Adrenal gland (tissue), 9 donors: ENCODE measurements at regions not wholly inside any gene's neighbourhood (a gene's known extent, or its start where the extent isn't known, plus 50 kb on each side); places are given as distances from the start of the nearest gene placed in this dataset.

Experiments used
- DNase-seq, 7 donors: peaks; one replicate each; pipeline ENCODE4 v3.0.0-alpha.2; 2019 to 2020
- H3K27ac ChIP-seq, 5 donors: fragments of 200-600 bp; sonication (generic) in 4 of 5; 1 replicate in 3 of 5; 2 replicates in 2 of 5; pipeline versions ENCODE4 v1.5.1 to v1.8.0; 2016 to 2020; ENCODE audit warnings: mild to moderate bottlenecking in 1 of 5
- H3K27me3 ChIP-seq: fragments of 200-600 bp; 2 replicates; pipeline ENCODE4 v1.8.0; 2021
- H3K36me3 ChIP-seq, 2 donors: fragments of 200-600 bp; replicated peaks in 1 of 2; 1 replicate in 1 of 2; 2 replicates in 1 of 2; pipeline versions ENCODE4 v1.5.1 to v1.8.0; 2018 to 2022
- H3K4me1 ChIP-seq, 2 donors: fragments of 200-600 bp; replicated peaks in 1 of 2; 1 replicate in 1 of 2; 2 replicates in 1 of 2; pipeline versions ENCODE4 v1.5.1 to v1.8.0; 2018 to 2021
- H3K4me3 ChIP-seq, 4 donors: fragments of 200-600 bp; sonication (generic) in 3 of 4; one replicate each; pipeline ENCODE4 v1.5.1; 2016 to 2018
- H3K9me3 ChIP-seq, 3 donors: fragments of 200-600 bp; sonication (generic) in 1 of 3; replicated peaks in 1 of 3; 1 replicate in 2 of 3; 2 replicates in 1 of 3; pipeline versions ENCODE4 v1.5.1 to v1.8.0; 2016 to 2021
- POLR2A ChIP-seq, 2 donors: fragments of 450-650 bp; IDR thresholded peaks; one replicate each; pipeline ENCODE4 v1.6.1; 2017; ENCODE audit warnings: antibody characterized with exemption in 2 of 2, mild to moderate bottlenecking in 2 of 2, moderate library complexity in 1 of 2
- WGBS, 4 donors: extraction: QIAGEN DNeasy Blood & Tissue Kit in 2 of 4; methylation state at CpG; one replicate each; pipeline versions ENCODE4 v1.1.5 to v1.1.7; 2013 to 2017; 5-methylcytosine and 5-hydroxymethylcytosine counted together
- intact Hi-C, 2 donors: fragments of 100-400 bp; cut with DNase I; formaldehyde crosslinking; loops; one replicate each; pipeline versions ENCODE4 v1.14.1 to v1.15.0; 2022 to 2023
- TF ChIP-seq, protein P1 (sequence below), 6 experiments: fragments of 450-650 bp in 4 of 6; fragments of 200-600 bp in 2 of 6; sonication (generic) in 1 of 6; IDR thresholded peaks; 1 replicate in 5 of 6; 2 replicates in 1 of 6; pipeline versions ENCODE4 v1.5.1 to v1.8.0; 2016 to 2021; ENCODE audit warnings: antibody characterized with exemption in 6 of 6, mild to moderate bottlenecking in 2 of 6, moderate library complexity in 1 of 6
- donor health status: healthy with polysubstance abuse.
- donor health status: Bipolar disorder and iron deficiency.
- donor health status: DM: yes; HTN: yes; CAD: no.
- donor health status: DM: no; HTN: no; CAD: no.
- donor health status: DM: no; HTN: no; CAD: no.

DNA sequence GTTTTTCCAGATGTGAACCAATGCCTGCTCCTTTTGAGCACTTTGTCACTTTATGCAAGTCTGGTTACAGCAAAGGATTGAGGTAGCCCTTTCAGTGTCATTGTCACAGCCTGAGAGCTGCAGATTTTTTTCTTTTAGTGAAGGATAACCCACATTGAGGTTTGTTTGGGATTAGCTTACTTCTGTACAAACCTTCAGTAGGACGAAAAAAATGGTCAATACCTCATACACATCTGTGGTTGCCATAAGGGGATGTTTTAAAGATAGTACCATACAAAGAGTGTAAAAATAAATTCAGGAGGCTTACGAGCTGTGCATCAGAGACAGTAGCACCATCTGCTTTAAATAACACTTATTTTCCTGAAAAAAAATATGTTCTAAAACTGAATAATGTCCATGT lies 566.0 kb downstream of the AJAP1 start:
- whole genome bisulfite sequencing, 4 donors: 54 to 62% (median 58%) methylated on average over 2 of the region's 2 CpGs
- intact Hi-C loops: no loop called here
- no peaks in the 10 kb centered on the region for H3K9me3 ChIP-seq
- TF ChIP-seq, protein P1, sequence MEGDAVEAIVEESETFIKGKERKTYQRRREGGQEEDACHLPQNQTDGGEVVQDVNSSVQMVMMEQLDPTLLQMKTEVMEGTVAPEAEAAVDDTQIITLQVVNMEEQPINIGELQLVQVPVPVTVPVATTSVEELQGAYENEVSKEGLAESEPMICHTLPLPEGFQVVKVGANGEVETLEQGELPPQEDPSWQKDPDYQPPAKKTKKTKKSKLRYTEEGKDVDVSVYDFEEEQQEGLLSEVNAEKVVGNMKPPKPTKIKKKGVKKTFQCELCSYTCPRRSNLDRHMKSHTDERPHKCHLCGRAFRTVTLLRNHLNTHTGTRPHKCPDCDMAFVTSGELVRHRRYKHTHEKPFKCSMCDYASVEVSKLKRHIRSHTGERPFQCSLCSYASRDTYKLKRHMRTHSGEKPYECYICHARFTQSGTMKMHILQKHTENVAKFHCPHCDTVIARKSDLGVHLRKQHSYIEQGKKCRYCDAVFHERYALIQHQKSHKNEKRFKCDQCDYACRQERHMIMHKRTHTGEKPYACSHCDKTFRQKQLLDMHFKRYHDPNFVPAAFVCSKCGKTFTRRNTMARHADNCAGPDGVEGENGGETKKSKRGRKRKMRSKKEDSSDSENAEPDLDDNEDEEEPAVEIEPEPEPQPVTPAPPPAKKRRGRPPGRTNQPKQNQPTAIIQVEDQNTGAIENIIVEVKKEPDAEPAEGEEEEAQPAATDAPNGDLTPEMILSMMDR (IDR thresholded peaks at IDR 0.05): no peak
- no peak for TF ChIP-seq POLR2A (IDR thresholded peaks at IDR 0.05)
- no peak overlapping the region for H3K27ac ChIP-seq
- H3K36me3 ChIP-seq: no peaks in the 10 kb centered on the region
- DNase-seq: no peak
- peaks cover 8% of the 10 kb centered on the region for H3K27me3 ChIP-seq
- H3K4me1 ChIP-seq: no peaks in the 10 kb centered on the region
- no peak overlapping the region for H3K4me3 ChIP-seq

DNA sequence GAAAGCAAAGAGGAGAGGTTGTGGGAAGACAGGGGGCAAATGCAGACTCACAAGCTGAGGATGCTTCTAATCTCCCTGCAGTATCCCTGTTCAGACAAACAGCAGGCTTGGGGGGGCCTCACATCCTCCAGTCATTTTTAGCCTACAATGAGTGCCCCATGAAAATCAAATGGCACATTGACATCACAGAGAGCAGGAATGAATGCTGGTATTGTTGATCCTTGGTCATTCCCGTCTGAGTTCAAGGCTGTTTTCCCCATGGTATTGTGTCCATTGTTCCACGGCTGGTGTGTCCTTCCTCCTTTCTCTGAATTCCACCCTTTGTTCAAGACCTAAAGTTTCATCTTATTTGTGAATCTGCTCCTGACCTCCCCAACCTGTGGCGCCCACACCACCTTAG lies 545.6 kb downstream of the AJAP1 start:
- WGBS, 4 donors: 54 to 73% (median 64%) methylated on average over 3 of the region's 3 CpGs
- intact Hi-C loops: no loop called here
- DNase-seq: no peak
- H3K4me1 ChIP-seq: no peaks in the 10 kb centered on the region
- H3K4me3 ChIP-seq: no peak overlapping the region
- peaks cover 8% of the 10 kb centered on the region for H3K27me3 ChIP-seq
- no peaks in the 10 kb centered on the region for H3K36me3 ChIP-seq
- no peak overlapping the region for H3K27ac ChIP-seq
- TF ChIP-seq POLR2A (IDR thresholded peaks at IDR 0.05): no peak
- TF ChIP-seq, protein P1 (IDR thresholded peaks at IDR 0.05): no peak
- no peaks in the 10 kb centered on the region for H3K9me3 ChIP-seq

DNA sequence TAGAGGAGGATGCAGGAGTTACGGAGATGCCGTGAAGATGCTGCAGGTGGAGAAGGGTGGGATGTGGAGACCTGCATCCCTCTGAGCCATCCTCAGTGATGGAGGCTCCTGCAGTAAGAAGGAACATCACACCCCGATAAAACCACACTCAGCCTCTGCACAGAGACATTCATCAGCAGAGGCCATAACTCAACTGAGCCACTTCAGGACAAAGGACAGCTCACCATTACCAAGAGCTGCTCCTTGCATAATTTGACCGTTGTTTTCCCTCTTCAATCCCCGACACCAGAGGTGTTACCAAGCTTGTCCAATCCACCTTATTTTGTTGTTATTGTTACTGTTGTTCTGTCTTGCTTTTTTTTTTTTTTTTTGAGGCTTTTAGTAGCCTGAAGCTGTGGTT lies 543.9 kb downstream of the AJAP1 start:
- Histone ChIP-seq H3K4me1 (no peaks in the 10 kb centered on the region), H3K27ac (no peak overlapping the region), H3K27me3 (peaks cover 8% of the 10 kb centered on the region), H3K36me3 (no peaks in the 10 kb centered on the region), H3K9me3 (no peaks in the 10 kb centered on the region), H3K4me3 (no peak overlapping the region)
- 57 to 63% (median 60%) methylated on average over 5 of the region's 5 CpGs for WGBS, 4 donors
- no peak for DNase-seq
- intact Hi-C loops: no loop called here
- TF ChIP-seq, protein P1 (IDR thresholded peaks at IDR 0.05): no peak
- TF ChIP-seq POLR2A (IDR thresholded peaks at IDR 0.05): no peak

DNA sequence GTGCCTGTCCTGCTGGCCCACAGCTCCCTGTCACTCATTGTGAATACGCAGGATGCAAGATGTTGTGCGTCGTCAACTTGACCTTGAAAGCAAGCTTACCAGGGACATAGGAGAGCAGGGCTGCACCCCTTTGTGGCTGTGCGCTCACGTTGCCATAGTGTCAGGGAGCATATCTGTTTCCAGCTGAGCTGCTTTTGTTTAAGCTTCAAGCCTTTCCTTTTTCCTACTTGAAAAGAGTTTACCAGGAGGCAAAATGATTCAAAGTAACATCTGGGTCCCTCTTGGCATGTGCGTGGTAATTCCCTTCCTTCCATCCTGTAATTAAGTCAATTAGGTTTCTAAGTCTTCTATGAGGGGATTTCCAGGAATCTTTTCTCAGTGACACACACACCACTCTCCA lies 537.1 kb downstream of the AJAP1 start:
- no peaks in the 10 kb centered on the region for H3K27me3 ChIP-seq
- no peaks in the 10 kb centered on the region for H3K36me3 ChIP-seq
- no peak for TF ChIP-seq POLR2A (IDR thresholded peaks at IDR 0.05)
- TF ChIP-seq, protein P1 (IDR thresholded peaks at IDR 0.05): no peak
- 58 to 75% (median 66%) methylated on average over 6 of the region's 6 CpGs for WGBS, 4 donors
- H3K4me3 ChIP-seq: no peak overlapping the region
- H3K9me3 ChIP-seq: no peaks in the 10 kb centered on the region
- H3K27ac ChIP-seq: no peak overlapping the region
- H3K4me1 ChIP-seq: no peaks in the 10 kb centered on the region
- intact Hi-C loops: no loop called here
- no peak for DNase-seq
